H9 (cell line): ENCODE measurements at regions not wholly inside any gene's neighbourhood (a gene's known extent, or its start where the extent isn't known, plus 50 kb on each side); places are given as distances from the start of the nearest gene placed in this dataset.

Source experiments
- DNase-seq: peaks from one replicate; pipeline ENCODE4 v3.0.0-alpha.2; 2017
- H2AFZ ChIP-seq: one replicate; pipeline ENCODE4 v1.6.1; 2013; ENCODE audit warnings: mild to moderate bottlenecking, low read length, control low read depth, moderate library complexity
- H2AK5ac ChIP-seq: 2 replicates; pipeline ENCODE4 v1.6.1; 2013; ENCODE audit warnings: low read length, control low read depth, mixed read lengths; ENCODE audit not compliant: insufficient read length
- H2BK120ac ChIP-seq: one replicate; pipeline ENCODE4 v1.6.1; 2013; ENCODE audit warnings: low read depth, mild to moderate bottlenecking, low read length, control low read depth, inconsistent platforms; ENCODE audit not compliant: poor library complexity, severe bottlenecking
- H2BK12ac ChIP-seq: 2 replicates; pipeline ENCODE4 v1.6.1; 2013; ENCODE audit warnings: low read length, control low read depth, mixed read lengths, low read depth; ENCODE audit not compliant: insufficient read length
- H2BK15ac ChIP-seq: 2 replicates; pipeline ENCODE4 v1.6.1; 2013; ENCODE audit warnings: low read depth, low read length, control low read depth
- H2BK20ac ChIP-seq: one replicate; pipeline ENCODE4 v1.6.1; 2013; ENCODE audit warnings: low read depth, mild to moderate bottlenecking, low read length, control low read depth, inconsistent platforms; ENCODE audit not compliant: poor library complexity, severe bottlenecking
- H2BK5ac ChIP-seq: 2 replicates; pipeline ENCODE4 v1.6.1; 2013; ENCODE audit warnings: low read length, control low read depth, mixed read lengths; ENCODE audit not compliant: insufficient read length
- H3K14ac ChIP-seq: 2 replicates; pipeline ENCODE4 v1.6.1; 2013; ENCODE audit warnings: low read length, control low read depth; ENCODE audit not compliant: insufficient read depth
- H3K18ac ChIP-seq: 2 replicates; pipeline ENCODE4 v1.6.1; 2013; ENCODE audit warnings: low read depth, mild to moderate bottlenecking, mixed read lengths, low read length, control low read depth; ENCODE audit not compliant: insufficient read length
- H3K23ac ChIP-seq: 2 replicates; pipeline ENCODE4 v1.6.1; 2013; ENCODE audit warnings: low read length, control low read depth, mixed read lengths, low read depth; ENCODE audit not compliant: insufficient read length
- H3K23me2 ChIP-seq: 2 replicates; pipeline ENCODE4 v1.6.1; 2013; ENCODE audit warnings: low read depth, mild to moderate bottlenecking, mixed read lengths, low read length, control low read depth; ENCODE audit not compliant: insufficient read length, poor library complexity, severe bottlenecking
- H3K27ac ChIP-seq: 2 replicates; pipeline ENCODE4 v1.5.1; 2013; ENCODE audit warnings: low read length, control low read depth, mixed read lengths, low read depth; ENCODE audit not compliant: insufficient read length
- H3K27me3 ChIP-seq: 2 replicates; pipeline ENCODE4 v1.6.1; 2013; ENCODE audit warnings: low read length, control low read depth, inconsistent platforms; ENCODE audit not compliant: insufficient read depth
- H3K4ac ChIP-seq: 2 replicates; pipeline ENCODE4 v1.6.1; 2013; ENCODE audit warnings: low read depth, mild to moderate bottlenecking, control low read depth, inconsistent platforms, low read length, moderate library complexity
- H3K4me1 ChIP-seq: 2 replicates; pipeline ENCODE4 v1.6.1; 2013; ENCODE audit warnings: low read length, control low read depth, inconsistent platforms; ENCODE audit not compliant: insufficient read depth
- H3K4me2 ChIP-seq: 2 replicates; pipeline ENCODE4 v1.6.1; 2013; ENCODE audit warnings: low read length, control low read depth, mixed read lengths; ENCODE audit not compliant: insufficient read length, insufficient read depth
- H3K56ac ChIP-seq: 2 replicates; pipeline ENCODE4 v1.6.1; 2013; ENCODE audit warnings: low read depth, mild to moderate bottlenecking, mixed read lengths, low read length, control low read depth; ENCODE audit not compliant: insufficient read length
- H3K79me1 ChIP-seq: 2 replicates; pipeline ENCODE4 v1.6.1; 2013; ENCODE audit warnings: low read depth, mild to moderate bottlenecking, moderate library complexity, low read length, control low read depth, inconsistent platforms; ENCODE audit not compliant: insufficient read depth, poor library complexity, severe bottlenecking
- H3K79me2 ChIP-seq: 2 replicates; pipeline ENCODE4 v1.6.1; 2013; ENCODE audit warnings: low read length, control low read depth, inconsistent platforms; ENCODE audit not compliant: insufficient read depth
- H3K9ac ChIP-seq: 2 replicates; pipeline ENCODE4 v1.6.1; 2013; ENCODE audit warnings: low read length, control low read depth, mixed read lengths; ENCODE audit not compliant: insufficient read length; ENCODE audit errors: extremely low read depth
- H3K9me3 ChIP-seq: one replicate; pipeline ENCODE4 v1.6.1; 2013; ENCODE audit warnings: low read depth, low read length, inconsistent platforms; ENCODE audit not compliant: control insufficient read depth
- H3T11ph ChIP-seq: one replicate; pipeline ENCODE4 v1.6.1; 2013; ENCODE audit warnings: mild to moderate bottlenecking, low read length, control low read depth, inconsistent platforms
- H4K20me1 ChIP-seq: one replicate; pipeline ENCODE4 v1.6.1; 2013; ENCODE audit not compliant: control insufficient read depth, insufficient read length, insufficient read depth
- H4K5ac ChIP-seq: 2 replicates; pipeline ENCODE4 v1.6.1; 2013; ENCODE audit warnings: low read depth, mild to moderate bottlenecking, mixed read lengths, low read length, control low read depth; ENCODE audit not compliant: insufficient read length
- H4K8ac ChIP-seq: replicated peaks from 2 replicates; pipeline ENCODE4 v1.6.1; 2013; ENCODE audit warnings: low read length, control low read depth, mixed read lengths, low read depth; ENCODE audit not compliant: insufficient read length
- H4K91ac ChIP-seq: 2 replicates; pipeline ENCODE4 v1.6.1; 2013; ENCODE audit warnings: low read depth, mild to moderate bottlenecking, moderate library complexity, mixed read lengths, low read length, control low read depth; ENCODE audit not compliant: insufficient read length
- H3K27ac Mint-ChIP-seq, 3 experiments: 2 replicates in 2 of 3; 3 replicates in 1 of 3; pipeline ENCODE4 v1.8.0; 2020 to 2021; ENCODE audit warnings: mixed read lengths in 3 of 3, mild to moderate bottlenecking in 1 of 3, moderate library complexity in 1 of 3
- H3K27me3 Mint-ChIP-seq: 2 replicates; pipeline ENCODE4 v1.8.0; 2021; ENCODE audit warnings: low read depth, mild to moderate bottlenecking, moderate library complexity, mixed read lengths
- H3K36me3 Mint-ChIP-seq, 3 experiments: 2 replicates in 2 of 3; 3 replicates in 1 of 3; pipeline ENCODE4 v1.8.0; 2020 to 2021; ENCODE audit warnings: low read depth in 3 of 3, mixed read lengths in 3 of 3; ENCODE audit not compliant: insufficient read depth in 1 of 3
- H3K4me1 Mint-ChIP-seq, 2 experiments: 2 replicates each; pipeline ENCODE4 v1.8.0; 2020; ENCODE audit warnings: mixed read lengths in 2 of 2
- H3K4me3 Mint-ChIP-seq, 2 experiments: 2 replicates in 1 of 2; 3 replicates in 1 of 2; pipeline ENCODE4 v1.8.0; 2020 to 2021; ENCODE audit warnings: mild to moderate bottlenecking in 2 of 2, mixed read lengths in 2 of 2, moderate library complexity in 1 of 2
- H3K9me3 Mint-ChIP-seq, 2 experiments: 2 replicates in 1 of 2; 3 replicates in 1 of 2; pipeline ENCODE4 v1.8.0; 2020; ENCODE audit warnings: mild to moderate bottlenecking in 2 of 2, mixed read lengths in 2 of 2, moderate library complexity in 1 of 2
- TF ChIP-seq, protein P1 (sequence below): fragments of 200-600 bp; sonication (generic); conservative IDR thresholded peaks from 3 replicates; pipeline ENCODE4 v1.8.0; 2021; ENCODE audit warnings: antibody characterized with exemption, mild to moderate bottlenecking

DNA sequence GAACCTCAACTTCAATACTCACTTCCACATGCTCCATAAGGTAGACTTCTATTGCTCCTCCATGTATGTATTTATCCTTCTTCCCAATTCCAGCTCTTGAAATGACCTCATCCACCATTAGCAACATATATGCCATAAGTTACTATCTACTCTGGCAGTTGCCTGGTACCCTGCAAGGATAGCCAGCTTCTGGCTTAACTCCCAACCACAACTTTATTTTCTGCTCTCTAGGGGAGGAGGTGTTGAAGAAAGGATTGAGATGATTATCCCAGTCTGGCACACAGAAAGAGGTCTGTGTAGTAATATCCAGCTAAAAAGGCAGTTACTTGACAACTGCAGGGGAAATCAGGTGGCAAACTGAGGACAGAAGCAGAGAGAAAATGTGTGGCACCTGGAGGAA lies 71.5 kb upstream of the MDM1 start:
- H3K4me1 Mint-ChIP-seq, result peaks cover 5 to 8% of the 10 kb centered on the region in 2 experiments; a peak in 3 of 4 replicates

More for the DNA sequence above, 71.5 kb upstream of the MDM1 start:
- Histone ChIP-seq H3K18ac (no peak overlapping the region), H3K4me1 (peaks cover 4% of the 10 kb centered on the region; the same call in 1 of the 2 replicates), H2AK5ac (no peak overlapping the region), H2BK5ac (no peak overlapping the region), H3K79me1 (no peaks in the 10 kb centered on the region), H3K4ac (no peak overlapping the region), H3K9ac (no peak overlapping the region), H3K9me3 (no peaks in the 10 kb centered on the region), H4K5ac (no peak overlapping the region), H2AFZ (no peak overlapping the region), H3K4me2 (no peak overlapping the region), H3K23me2 (no peaks in the 10 kb centered on the region), H4K8ac (no peak overlapping the region), H2BK12ac (no peak overlapping the region), H3K79me2 (no peaks in the 10 kb centered on the region), H3K23ac (no peak overlapping the region), H2BK120ac (no peak overlapping the region), H3K27me3 (no peaks in the 10 kb centered on the region), H3K14ac (no peak overlapping the region), H2BK15ac (no peak overlapping the region), H3K27ac (no peak overlapping the region), H4K20me1 (no peaks in the 10 kb centered on the region), H2BK20ac (no peak overlapping the region), H4K91ac (no peak overlapping the region), H3T11ph (no peak overlapping the region), H3K56ac (no peak overlapping the region)
- Mint-ChIP-seq H3K36me3 (no peaks in the 10 kb centered on the region), H3K27me3 (peaks cover 4% of the 10 kb centered on the region), H3K27ac (no peak overlapping the region), H3K9me3 (no peaks in the 10 kb centered on the region), H3K4me3 (no peak overlapping the region)
- DNase-seq, result no peak
- TF ChIP-seq, protein P1, sequence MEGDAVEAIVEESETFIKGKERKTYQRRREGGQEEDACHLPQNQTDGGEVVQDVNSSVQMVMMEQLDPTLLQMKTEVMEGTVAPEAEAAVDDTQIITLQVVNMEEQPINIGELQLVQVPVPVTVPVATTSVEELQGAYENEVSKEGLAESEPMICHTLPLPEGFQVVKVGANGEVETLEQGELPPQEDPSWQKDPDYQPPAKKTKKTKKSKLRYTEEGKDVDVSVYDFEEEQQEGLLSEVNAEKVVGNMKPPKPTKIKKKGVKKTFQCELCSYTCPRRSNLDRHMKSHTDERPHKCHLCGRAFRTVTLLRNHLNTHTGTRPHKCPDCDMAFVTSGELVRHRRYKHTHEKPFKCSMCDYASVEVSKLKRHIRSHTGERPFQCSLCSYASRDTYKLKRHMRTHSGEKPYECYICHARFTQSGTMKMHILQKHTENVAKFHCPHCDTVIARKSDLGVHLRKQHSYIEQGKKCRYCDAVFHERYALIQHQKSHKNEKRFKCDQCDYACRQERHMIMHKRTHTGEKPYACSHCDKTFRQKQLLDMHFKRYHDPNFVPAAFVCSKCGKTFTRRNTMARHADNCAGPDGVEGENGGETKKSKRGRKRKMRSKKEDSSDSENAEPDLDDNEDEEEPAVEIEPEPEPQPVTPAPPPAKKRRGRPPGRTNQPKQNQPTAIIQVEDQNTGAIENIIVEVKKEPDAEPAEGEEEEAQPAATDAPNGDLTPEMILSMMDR, result no peak
